Gastrocnemius medialis (tissue), 4 donors: ENCODE measurements at regions not wholly inside any gene's neighbourhood (a gene's known extent, or its start where the extent isn't known, plus 50 kb on each side); places are given as distances from the start of the nearest gene placed in this dataset.

ENCODE experiments used
- CTCF ChIP-seq, 5 experiments: fragments of 450-650 bp in 3 of 5; fragments of 200-600 bp in 2 of 5; sonication (generic) in 2 of 5; IDR thresholded peaks in 4 of 5; conservative IDR thresholded peaks in 1 of 5; 1 replicate in 4 of 5; 2 replicates in 1 of 5; pipeline ENCODE4 v1.5.1; 2016 to 2019; ENCODE audit warnings: antibody characterized with exemption in 5 of 5, mild to moderate bottlenecking in 3 of 5, moderate library complexity in 3 of 5
- POLR2A ChIP-seq, 2 donors: fragments of 450-650 bp; IDR thresholded peaks; one replicate each; pipeline ENCODE4 v1.6.1; 2017; ENCODE audit warnings: antibody characterized with exemption in 2 of 2, mild to moderate bottlenecking in 2 of 2, moderate library complexity in 2 of 2

- TF ChIP-seq CTCF (IDR thresholded peaks at IDR 0.05 in 4 of 5, conservative IDR thresholded peaks at IDR 0.05 in 1 of 5) = no peak
- TF ChIP-seq POLR2A (IDR thresholded peaks at IDR 0.05) = no peak
Measured at GRCh38 chr3:146948186-146948585, 343.0 kb upstream of the PLSCR5 start.
